ENCODE measurements at regions not wholly inside any gene's neighbourhood (a gene's known extent, or its start where the extent isn't known, plus 50 kb on each side); places are given as distances from the start of the nearest gene placed in this dataset.

- Histone ChIP-seq H3K9me3 (ENCODE audit: low read length) (no peaks in the 10 kb centered on the region), H3K4me3 (ENCODE audit: low read depth, low read length, poor library complexity, severe bottlenecking) (no peak overlapping the region), H3K4me1 (ENCODE audit: insufficient read depth, low read length, poor library complexity, severe bottlenecking) (no peaks in the 10 kb centered on the region), H3K36me3 (ENCODE audit: insufficient read depth, low read length) (no peaks in the 10 kb centered on the region), H4K20me1 (ENCODE audit: insufficient read depth, low read length) (no peaks in the 10 kb centered on the region), H3K79me2 (ENCODE audit: insufficient read depth, low read depth, low read length) (no peaks in the 10 kb centered on the region), H3K4me2 (ENCODE audit: low read length) (no peak overlapping the region), H3K9me2 (ENCODE audit: insufficient read depth, low read length) (no peaks in the 10 kb centered on the region), H2AFZ (ENCODE audit: low read length) (no peak overlapping the region), H3K27ac (ENCODE audit: low read depth, low read length, poor library complexity, severe bottlenecking) (no peak overlapping the region)
- CTCF ChIA-PET (ENCODE audit: unreplicated experiment): no interaction called here
- intact Hi-C loops (cut with micrococcal nuclease; ENCODE audit: unreplicated experiment): no loop called here
- no peak for DNase-seq (ENCODE audit: low spot score)
- no TSS peak for BruUV-seq (replicated peaks)
- POLR2A ChIA-PET: interaction anchor here (1.4 kb wide), 1 partner anchor 12 kb away, joined by 4 read pairs; no protein-coding TSS in a partner anchor
- TF ChIP-seq EZH2phosphoT487 (IDR thresholded peaks at IDR 0.05; ENCODE audit: borderline replicate concordance, low read depth, low read length) (no peak), CTCF (conservative IDR thresholded peaks at IDR 0.05; ENCODE audit: low read length) (no peak)
Observed at GRCh38 chr4:65021737-65022136, 612.5 kb upstream of the TECRL start.

- H2AFZ ChIP-seq (ENCODE audit: low read length): no peak overlapping the region
- no TSS peak for BruUV-seq (replicated peaks)
- intact Hi-C loops (cut with micrococcal nuclease; ENCODE audit: unreplicated experiment): no loop called here
- no peaks in the 10 kb centered on the region for H3K4me1 ChIP-seq (ENCODE audit: insufficient read depth, low read length, poor library complexity, severe bottlenecking)
- no peaks in the 10 kb centered on the region for H3K79me2 ChIP-seq (ENCODE audit: insufficient read depth, low read depth, low read length)
- DNase-seq (ENCODE audit: low spot score): no peak
- CTCF ChIA-PET (ENCODE audit: unreplicated experiment): no interaction called here
- no peak overlapping the region for H3K4me2 ChIP-seq (ENCODE audit: low read length)
- no peaks in the 10 kb centered on the region for H3K9me3 ChIP-seq (ENCODE audit: low read length)
- H3K27ac ChIP-seq (ENCODE audit: low read depth, low read length, poor library complexity, severe bottlenecking): no peak overlapping the region
- no peak overlapping the region for H3K4me3 ChIP-seq (ENCODE audit: low read depth, low read length, poor library complexity, severe bottlenecking)
- H3K9me2 ChIP-seq (ENCODE audit: insufficient read depth, low read length): no peaks in the 10 kb centered on the region
- no peaks in the 10 kb centered on the region for H3K36me3 ChIP-seq (ENCODE audit: insufficient read depth, low read length)
- POLR2A ChIA-PET: no interaction called here
- TF ChIP-seq CTCF (conservative IDR thresholded peaks at IDR 0.05; ENCODE audit: low read length) (no peak), EZH2phosphoT487 (IDR thresholded peaks at IDR 0.05; ENCODE audit: borderline replicate concordance, low read depth, low read length) (no peak)
- no peaks in the 10 kb centered on the region for H4K20me1 ChIP-seq (ENCODE audit: insufficient read depth, low read length)
Observed at GRCh38 chr4:65021149-65021548, 611.9 kb upstream of the TECRL start.

GRCh38 chr4:65019775-65020174, 610.5 kb upstream of the TECRL start:
- BruUV-seq (replicated peaks): no TSS peak
- no peak overlapping the region for H3K27ac ChIP-seq (ENCODE audit: low read depth, low read length, poor library complexity, severe bottlenecking)
- no peak overlapping the region for H3K4me3 ChIP-seq (ENCODE audit: low read depth, low read length, poor library complexity, severe bottlenecking)
- no peak overlapping the region for H3K4me2 ChIP-seq (ENCODE audit: low read length)
- H3K79me2 ChIP-seq (ENCODE audit: insufficient read depth, low read depth, low read length): no peaks in the 10 kb centered on the region
- DNase-seq (ENCODE audit: low spot score): no peak
- H3K36me3 ChIP-seq (ENCODE audit: insufficient read depth, low read length): no peaks in the 10 kb centered on the region
- H3K9me2 ChIP-seq (ENCODE audit: insufficient read depth, low read length): no peaks in the 10 kb centered on the region
- H4K20me1 ChIP-seq (ENCODE audit: insufficient read depth, low read length): no peaks in the 10 kb centered on the region
- intact Hi-C loops (cut with micrococcal nuclease; ENCODE audit: unreplicated experiment): no loop called here
- no peaks in the 10 kb centered on the region for H3K9me3 ChIP-seq (ENCODE audit: low read length)
- TF ChIP-seq CTCF (conservative IDR thresholded peaks at IDR 0.05; ENCODE audit: low read length): no peak
- no peak for TF ChIP-seq EZH2phosphoT487 (IDR thresholded peaks at IDR 0.05; ENCODE audit: borderline replicate concordance, low read depth, low read length)
- POLR2A ChIA-PET: no interaction called here
- no peaks in the 10 kb centered on the region for H3K4me1 ChIP-seq (ENCODE audit: insufficient read depth, low read length, poor library complexity, severe bottlenecking)
- H2AFZ ChIP-seq (ENCODE audit: low read length): no peak overlapping the region
- CTCF ChIA-PET (ENCODE audit: unreplicated experiment): no interaction called here

Data from OCI-LY7 (cell line).